Endodermal cell (in vitro differentiated cells): ENCODE measurements at regions not wholly inside any gene's neighbourhood (a gene's known extent, or its start where the extent isn't known, plus 50 kb on each side); places are given as distances from the start of the nearest gene placed in this dataset.

Experiments
- DNase-seq: peaks from one replicate; pipeline ENCODE4 v3.0.0-alpha.2; 2017
- H3K27ac ChIP-seq: 2 replicates; pipeline ENCODE4 v1.5.1; 2013; ENCODE audit warnings: mild to moderate bottlenecking, low read depth, low read length, moderate library complexity
- H3K27me3 ChIP-seq: 2 replicates; pipeline ENCODE4 v1.6.1; 2013; ENCODE audit warnings: mild to moderate bottlenecking, low read length, moderate library complexity; ENCODE audit not compliant: insufficient read depth, control insufficient read depth, poor library complexity, severe bottlenecking
- H3K36me3 ChIP-seq: 2 replicates; pipeline ENCODE4 v1.7.0; 2013; ENCODE audit warnings: mild to moderate bottlenecking, low read length, moderate library complexity; ENCODE audit not compliant: control insufficient read depth, insufficient read depth
- H3K4me1 ChIP-seq: one replicate; pipeline ENCODE4 v1.7.0; 2013; ENCODE audit warnings: low read length; ENCODE audit not compliant: control insufficient read depth, insufficient read depth
- H3K4me3 ChIP-seq: 2 replicates; pipeline ENCODE4 v1.5.1; 2013; ENCODE audit warnings: mild to moderate bottlenecking, low read length, moderate library complexity
- H3K9ac ChIP-seq: 2 replicates; pipeline ENCODE4 v1.6.1; 2013; ENCODE audit warnings: mild to moderate bottlenecking, low read length, moderate library complexity; ENCODE audit not compliant: poor library complexity, severe bottlenecking; ENCODE audit errors: extremely low read depth
- H3K9me3 ChIP-seq: 2 replicates; pipeline ENCODE4 v1.6.1; 2013; ENCODE audit warnings: mild to moderate bottlenecking, low read length, moderate library complexity; ENCODE audit not compliant: control insufficient read depth
- H3K27ac Mint-ChIP-seq: 2 replicates; pipeline ENCODE4 v1.8.0; 2020; ENCODE audit warnings: mixed read lengths
- H3K27me3 Mint-ChIP-seq: 2 replicates; pipeline ENCODE4 v1.8.0; 2021; ENCODE audit warnings: mild to moderate bottlenecking, mixed read lengths; ENCODE audit not compliant: insufficient read depth
- H3K36me3 Mint-ChIP-seq: 2 replicates; pipeline ENCODE4 v1.8.0; 2020; ENCODE audit warnings: low read depth, mixed read lengths
- H3K4me1 Mint-ChIP-seq: 2 replicates; pipeline ENCODE4 v1.8.0; 2020; ENCODE audit warnings: mixed read lengths
- H3K4me3 Mint-ChIP-seq: 2 replicates; pipeline ENCODE4 v1.8.0; 2020; ENCODE audit warnings: mild to moderate bottlenecking, moderate library complexity, mixed read lengths
- H3K9me3 Mint-ChIP-seq: 2 replicates; pipeline ENCODE4 v1.8.0; 2020; ENCODE audit warnings: mild to moderate bottlenecking, mixed read lengths
- WGBS, 2 experiments: methylation state at CpG; one replicate each; pipeline versions ENCODE4 v1.1.5 to v1.1.7; 2013; ENCODE audit warnings: missing lambda C conversion rate in 2 of 2, mixed read lengths in 1 of 2; ENCODE audit not compliant: insufficient coverage in 1 of 2, insufficient read length in 1 of 2; 5-methylcytosine and 5-hydroxymethylcytosine counted together
- TF ChIP-seq, protein P1 (sequence below): fragments of 200-600 bp; sonication (generic); conservative IDR thresholded peaks from 2 replicates; pipeline ENCODE4 v1.5.0; 2021; ENCODE audit warnings: antibody characterized with exemption, mild to moderate bottlenecking

- Mint-ChIP-seq H3K36me3 (peaks cover under 1% of the 10 kb centered on the region), H3K4me3 (no peak overlapping the region), H3K27me3 (no peaks in the 10 kb centered on the region), H3K27ac (no peak overlapping the region), H3K9me3 (peaks cover 7% of the 10 kb centered on the region), H3K4me1 (peaks cover 31% of the 10 kb centered on the region)
- no peak overlapping the region for H3K27ac ChIP-seq
- H3K9ac ChIP-seq = no peak overlapping the region
- H3K36me3 ChIP-seq = no peaks in the 10 kb centered on the region
- 93 to 95% methylated on average over 3 of the region's 3 CpGs for WGBS, 2 experiments
- DNase-seq = no peak
- peaks cover 4% of the 10 kb centered on the region for H3K9me3 ChIP-seq
- TF ChIP-seq, protein P1, sequence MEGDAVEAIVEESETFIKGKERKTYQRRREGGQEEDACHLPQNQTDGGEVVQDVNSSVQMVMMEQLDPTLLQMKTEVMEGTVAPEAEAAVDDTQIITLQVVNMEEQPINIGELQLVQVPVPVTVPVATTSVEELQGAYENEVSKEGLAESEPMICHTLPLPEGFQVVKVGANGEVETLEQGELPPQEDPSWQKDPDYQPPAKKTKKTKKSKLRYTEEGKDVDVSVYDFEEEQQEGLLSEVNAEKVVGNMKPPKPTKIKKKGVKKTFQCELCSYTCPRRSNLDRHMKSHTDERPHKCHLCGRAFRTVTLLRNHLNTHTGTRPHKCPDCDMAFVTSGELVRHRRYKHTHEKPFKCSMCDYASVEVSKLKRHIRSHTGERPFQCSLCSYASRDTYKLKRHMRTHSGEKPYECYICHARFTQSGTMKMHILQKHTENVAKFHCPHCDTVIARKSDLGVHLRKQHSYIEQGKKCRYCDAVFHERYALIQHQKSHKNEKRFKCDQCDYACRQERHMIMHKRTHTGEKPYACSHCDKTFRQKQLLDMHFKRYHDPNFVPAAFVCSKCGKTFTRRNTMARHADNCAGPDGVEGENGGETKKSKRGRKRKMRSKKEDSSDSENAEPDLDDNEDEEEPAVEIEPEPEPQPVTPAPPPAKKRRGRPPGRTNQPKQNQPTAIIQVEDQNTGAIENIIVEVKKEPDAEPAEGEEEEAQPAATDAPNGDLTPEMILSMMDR = no peak
- no peak overlapping the region for H3K4me3 ChIP-seq
- H3K27me3 ChIP-seq = no peaks in the 10 kb centered on the region
- H3K4me1 ChIP-seq = peaks cover 4% of the 10 kb centered on the region
Measured at GRCh38 chr5:35333366-35333765, 103.1 kb upstream of the PRLR start.

GRCh38 chr5:35331956-35332950 lies 102.0 kb upstream of the PRLR start:
- TF ChIP-seq, protein P1 = no peak
- Mint-ChIP-seq H3K4me1 (peaks cover 22% of the 10 kb centered on the region), H3K27ac (no peak overlapping the region), H3K9me3 (peaks cover 6% of the 10 kb centered on the region), H3K27me3 (no peaks in the 10 kb centered on the region), H3K4me3 (no peak overlapping the region), H3K36me3 (no peaks in the 10 kb centered on the region)
- Histone ChIP-seq H3K9me3 (peaks cover 11% of the 10 kb centered on the region), H3K4me1 (peaks cover 2% of the 10 kb centered on the region), H3K27me3 (no peaks in the 10 kb centered on the region), H3K4me3 (no peak overlapping the region), H3K9ac (no peak overlapping the region), H3K27ac (no peak overlapping the region), H3K36me3 (no peaks in the 10 kb centered on the region)
- DNase-seq = peak; percentile 63
- 85 to 86% methylated on average over 6 to 8 of the region's 8 CpGs for WGBS, 2 experiments

GRCh38 chr5:35325836-35326235 lies 95.5 kb upstream of the PRLR start:
- H3K4me3 ChIP-seq = no peak overlapping the region
- H3K27me3 ChIP-seq = no peaks in the 10 kb centered on the region
- H3K4me1 ChIP-seq = no peaks in the 10 kb centered on the region
- Mint-ChIP-seq H3K4me1 (no peaks in the 10 kb centered on the region), H3K4me3 (no peak overlapping the region), H3K27ac (no peak overlapping the region), H3K9me3 (peaks cover 3% of the 10 kb centered on the region), H3K36me3 (no peaks in the 10 kb centered on the region), H3K27me3 (no peaks in the 10 kb centered on the region)
- 95% methylated on average over 3 of the region's 3 CpGs; no CpG with 5 or more reads in 1 of the 2 experiments for WGBS, 2 experiments
- H3K9me3 ChIP-seq = peaks cover 11% of the 10 kb centered on the region
- DNase-seq = no peak
- H3K27ac ChIP-seq = no peak overlapping the region
- H3K9ac ChIP-seq = no peak overlapping the region
- no peaks in the 10 kb centered on the region for H3K36me3 ChIP-seq
- TF ChIP-seq, protein P1 = no peak
